CD8-positive, alpha-beta memory T cell (primary cell): ENCODE measurements at regions not wholly inside any gene's neighbourhood (a gene's known extent, or its start where the extent isn't known, plus 50 kb on each side); places are given as distances from the start of the nearest gene placed in this dataset.

Experiments
- CTCF ChIA-PET: fragments of 350-600 bp; sonication (Branson Sonifier 250); formaldehyde crosslinking; loops from one replicate; lab custom pipeline; 2021; ENCODE audit warnings: antibody characterized with exemption; lab: Charles Lee
- POLR2A ChIA-PET: fragments of 350-600 bp; sonication (Branson Sonifier 250); formaldehyde crosslinking; loops from one replicate; lab custom pipeline; 2021; ENCODE audit warnings: antibody characterized with exemption; lab: Charles Lee
- DNase-seq, 5 donors: peaks; one replicate each; pipeline versions ENCODE4 v3.0.0 to v3.0.0-alpha.2; 2020 to 2022; ENCODE audit warnings: mixed read lengths in 1 of 5
- H3K27ac ChIP-seq: one replicate; pipeline ENCODE4 v1.7.0; 2013; ENCODE audit warnings: low read depth, mild to moderate bottlenecking, low read length, moderate library complexity
- H3K27me3 ChIP-seq: 2 replicates; pipeline ENCODE4 v1.7.0; 2013; ENCODE audit warnings: low read length, mild to moderate bottlenecking; ENCODE audit not compliant: insufficient read depth, poor library complexity, severe bottlenecking
- H3K36me3 ChIP-seq: 2 replicates; pipeline ENCODE4 v1.7.0; 2013; ENCODE audit warnings: mild to moderate bottlenecking, low read length, moderate library complexity; ENCODE audit not compliant: insufficient read depth
- H3K4me1 ChIP-seq: 2 replicates; pipeline ENCODE4 v1.7.0; 2013; ENCODE audit warnings: mild to moderate bottlenecking, low read length, moderate library complexity; ENCODE audit not compliant: insufficient read depth
- H3K4me3 ChIP-seq: 2 replicates; pipeline ENCODE4 v1.7.0; 2013; ENCODE audit warnings: mild to moderate bottlenecking, low read length
- H3K9me3 ChIP-seq: 2 replicates; pipeline ENCODE4 v1.7.0; 2013; ENCODE audit warnings: mild to moderate bottlenecking, low read length
- H3K27ac Mint-ChIP-seq, 8 donors: one replicate each; pipeline ENCODE4 v1.8.0; 2020 to 2021; ENCODE audit warnings: mixed read lengths in 8 of 8, mild to moderate bottlenecking in 6 of 8, inconsistent platforms in 3 of 8, moderate library complexity in 3 of 8
- H3K27me3 Mint-ChIP-seq, 2 donors: one replicate each; pipeline ENCODE4 v1.8.0; 2020 to 2021; ENCODE audit warnings: mixed read lengths in 2 of 2, mild to moderate bottlenecking in 1 of 2, moderate library complexity in 1 of 2
- H3K36me3 Mint-ChIP-seq, 3 donors: one replicate each; pipeline ENCODE4 v1.8.0; 2020 to 2021; ENCODE audit warnings: mixed read lengths in 3 of 3, inconsistent platforms in 1 of 3, mild to moderate bottlenecking in 1 of 3
- H3K4me1 Mint-ChIP-seq, 3 donors: one replicate each; pipeline ENCODE4 v1.8.0; 2020 to 2021; ENCODE audit warnings: mixed read lengths in 3 of 3, inconsistent platforms in 1 of 3, mild to moderate bottlenecking in 1 of 3
- H3K4me3 Mint-ChIP-seq, 7 donors: one replicate each; pipeline ENCODE4 v1.8.0; 2020 to 2021; ENCODE audit warnings: mixed read lengths in 7 of 7, mild to moderate bottlenecking in 6 of 7, moderate library complexity in 4 of 7, inconsistent platforms in 2 of 7
- H3K9me3 Mint-ChIP-seq, 5 donors: one replicate each; pipeline ENCODE4 v1.8.0; 2020 to 2022; ENCODE audit warnings: mixed read lengths in 5 of 5, mild to moderate bottlenecking in 3 of 5, moderate library complexity in 2 of 5, inconsistent platforms in 1 of 5

DNA sequence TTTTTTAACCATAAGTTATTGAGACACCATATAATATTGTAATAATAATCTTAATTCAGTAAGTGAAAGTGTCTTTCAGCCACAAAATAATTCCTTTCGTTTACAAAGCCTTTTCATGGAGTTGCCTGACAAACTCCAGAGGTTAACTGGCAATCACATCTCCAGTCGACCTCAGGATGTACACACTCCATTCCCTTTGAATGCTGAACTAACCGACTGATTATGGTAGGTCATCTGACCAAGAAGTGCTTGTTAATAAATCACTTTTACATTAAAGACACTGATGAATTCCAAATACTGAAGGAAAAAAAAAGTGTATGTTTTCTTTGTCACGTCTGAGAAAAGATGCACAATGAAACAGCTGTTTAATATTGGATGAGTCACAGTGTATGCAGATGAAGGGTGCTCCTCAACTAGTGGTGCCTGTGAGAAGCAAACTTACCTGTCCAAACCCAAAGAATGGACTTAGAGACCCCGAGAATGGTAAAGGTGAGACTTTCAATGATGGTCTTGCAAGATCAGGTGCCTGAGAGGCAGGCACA lies 348.1 kb upstream of the VWC2 start:
- Mint-ChIP-seq H3K27me3 (no peaks in the 10 kb centered on the region), H3K36me3 (peaks cover 0 to 2% (median 0%) of the 10 kb centered on the region in 3 donors), H3K4me3 (no peak overlapping the region), H3K4me1 (no peaks in the 10 kb centered on the region), H3K9me3 (peaks cover 6 to 27% (median 12%) of the 10 kb centered on the region in 5 donors), H3K27ac (no peak overlapping the region)
- Histone ChIP-seq H3K36me3 (no peaks in the 10 kb centered on the region), H3K27me3 (no peaks in the 10 kb centered on the region), H3K4me3 (no peak overlapping the region), H3K27ac (no peak overlapping the region), H3K9me3 (no peaks in the 10 kb centered on the region), H3K4me1 (no peaks in the 10 kb centered on the region)
- CTCF ChIA-PET = no interaction called here
- no peak for DNase-seq
- POLR2A ChIA-PET = no interaction called here

DNA sequence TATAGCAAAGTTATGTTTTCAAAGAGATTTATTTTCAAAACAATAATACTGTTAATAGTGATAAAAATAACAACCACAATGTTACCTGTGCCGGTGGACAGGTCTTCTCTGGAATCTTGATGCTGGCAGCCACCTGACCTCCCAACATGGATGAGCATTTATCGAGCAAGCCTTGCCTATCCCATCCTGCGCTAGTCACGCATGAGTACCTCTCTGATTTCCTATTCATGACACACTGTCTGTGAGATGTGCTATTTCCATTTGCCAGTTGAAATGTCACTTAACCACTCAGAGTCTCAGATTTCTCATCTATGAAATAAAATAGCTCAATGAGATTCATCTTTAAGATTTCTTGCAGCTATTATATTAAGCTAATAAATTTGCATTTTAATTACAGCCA lies 341.2 kb upstream of the VWC2 start:
- H3K9me3 Mint-ChIP-seq = peaks cover 6 to 20% (median 17%) of the 10 kb centered on the region in 5 donors

DNA sequence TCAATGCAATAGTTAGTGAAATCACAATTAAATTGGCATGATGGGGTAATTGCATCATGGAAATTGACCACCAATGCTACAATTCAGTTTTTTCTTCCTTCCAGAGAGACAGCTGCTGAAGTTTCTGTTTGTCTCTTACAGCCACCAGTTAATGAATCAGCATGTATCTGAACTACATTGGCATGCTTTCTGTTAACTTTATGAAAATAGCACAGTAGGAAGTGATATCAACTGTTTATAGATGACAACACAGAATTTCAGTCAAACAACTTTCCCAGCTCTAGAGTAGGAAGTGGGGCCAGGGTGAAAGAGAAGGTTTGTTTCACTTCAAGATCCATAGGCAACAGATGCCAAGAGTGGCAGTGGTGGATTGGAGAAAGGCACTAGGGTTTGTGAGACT lies 339.6 kb upstream of the VWC2 start:
- H3K36me3 ChIP-seq = no peaks in the 10 kb centered on the region
- H3K9me3 ChIP-seq = no peaks in the 10 kb centered on the region
- no peak overlapping the region for H3K4me3 ChIP-seq
- CTCF ChIA-PET = no interaction called here
- DNase-seq = no peak
- H3K27ac ChIP-seq = no peak overlapping the region
- POLR2A ChIA-PET = no interaction called here
- no peak overlapping the region for H3K27ac Mint-ChIP-seq
- no peak overlapping the region for H3K4me3 Mint-ChIP-seq
- H3K4me1 ChIP-seq = no peaks in the 10 kb centered on the region
- H3K4me1 Mint-ChIP-seq = no peaks in the 10 kb centered on the region
- H3K27me3 ChIP-seq = no peaks in the 10 kb centered on the region
- peaks cover 0 to 2% (median 0%) of the 10 kb centered on the region in 3 donors for H3K36me3 Mint-ChIP-seq
- H3K9me3 Mint-ChIP-seq = peaks cover 6 to 18% (median 15%) of the 10 kb centered on the region in 5 donors
- no peaks in the 10 kb centered on the region for H3K27me3 Mint-ChIP-seq

More for the DNA sequence above, 341.2 kb upstream of the VWC2 start:
- CTCF ChIA-PET = no interaction called here
- no peaks in the 10 kb centered on the region for H3K4me1 ChIP-seq
- no peaks in the 10 kb centered on the region for H3K27me3 Mint-ChIP-seq
- H3K36me3 Mint-ChIP-seq = peaks cover 0 to 2% (median 0%) of the 10 kb centered on the region in 3 donors
- H3K27ac ChIP-seq = no peak overlapping the region
- no peak overlapping the region for H3K4me3 ChIP-seq
- H3K4me1 Mint-ChIP-seq = no peaks in the 10 kb centered on the region
- H3K9me3 ChIP-seq = no peaks in the 10 kb centered on the region
- no peaks in the 10 kb centered on the region for H3K27me3 ChIP-seq
- no peak for DNase-seq
- no peak overlapping the region for H3K4me3 Mint-ChIP-seq
- H3K36me3 ChIP-seq = no peaks in the 10 kb centered on the region
- POLR2A ChIA-PET = no interaction called here
- H3K27ac Mint-ChIP-seq = no peak overlapping the region

DNA sequence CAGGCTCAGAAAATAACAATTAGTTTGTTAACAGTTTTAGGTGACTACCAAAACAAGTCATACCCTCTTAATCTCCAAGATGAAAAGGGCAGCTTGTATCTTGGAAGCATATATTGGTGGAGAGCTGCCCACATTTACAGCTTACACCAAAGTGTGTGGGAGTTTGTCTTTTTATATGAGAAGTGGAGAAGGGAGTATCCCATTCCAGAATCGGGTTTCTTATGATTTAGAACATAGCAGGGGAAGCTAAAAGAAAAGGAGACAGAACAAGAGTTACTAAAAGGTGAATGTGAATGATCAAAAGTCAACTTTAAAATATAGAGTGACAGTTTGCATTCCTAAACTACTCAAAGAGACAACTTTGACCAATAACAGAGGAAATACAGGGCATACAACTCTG lies 338.6 kb upstream of the VWC2 start:
- no peak overlapping the region for H3K4me3 ChIP-seq
- Mint-ChIP-seq H3K27me3 (no peaks in the 10 kb centered on the region), H3K4me1 (no peaks in the 10 kb centered on the region), H3K4me3 (no peak overlapping the region), H3K9me3 (peaks cover 3 to 15% (median 10%) of the 10 kb centered on the region in 5 donors), H3K36me3 (no peaks in the 10 kb centered on the region), H3K27ac (peak overlapping the region in 1 of 8 donors; percentile 32)
- no peak overlapping the region for H3K27ac ChIP-seq
- ChIA-PET POLR2A (no interaction called here), CTCF (no interaction called here)
- DNase-seq = no peak
- H3K4me1 ChIP-seq = no peaks in the 10 kb centered on the region
- H3K9me3 ChIP-seq = no peaks in the 10 kb centered on the region
- H3K27me3 ChIP-seq = no peaks in the 10 kb centered on the region
- no peaks in the 10 kb centered on the region for H3K36me3 ChIP-seq

DNA sequence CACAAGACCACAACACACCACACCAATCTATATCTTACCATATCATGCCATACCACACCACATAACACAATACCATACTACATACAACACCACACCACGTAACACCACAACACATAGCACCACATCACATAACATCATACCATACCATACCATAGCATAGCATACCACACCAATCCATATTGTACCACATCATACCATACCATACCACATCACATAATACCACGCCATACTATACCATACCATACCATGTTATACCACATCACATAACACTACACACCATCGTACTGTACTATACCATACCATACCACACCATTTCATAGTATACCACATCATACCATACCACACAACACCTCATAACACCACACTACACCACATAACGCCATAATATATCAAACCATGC lies 335.2 kb upstream of the VWC2 start:
- Histone ChIP-seq H3K27me3 (no peaks in the 10 kb centered on the region), H3K4me3 (no peak overlapping the region), H3K36me3 (no peaks in the 10 kb centered on the region), H3K4me1 (no peaks in the 10 kb centered on the region), H3K9me3 (no peaks in the 10 kb centered on the region), H3K27ac (no peak overlapping the region)
- H3K9me3 Mint-ChIP-seq = peaks cover under 1 to 15% (median 11%) of the 10 kb centered on the region in 5 donors
- H3K4me1 Mint-ChIP-seq = no peaks in the 10 kb centered on the region
- no peaks in the 10 kb centered on the region for H3K36me3 Mint-ChIP-seq
- no peak overlapping the region for H3K4me3 Mint-ChIP-seq
- ChIA-PET POLR2A (no interaction called here), CTCF (no interaction called here)
- DNase-seq = no peak
- no peak overlapping the region for H3K27ac Mint-ChIP-seq
- H3K27me3 Mint-ChIP-seq = no peaks in the 10 kb centered on the region

DNA sequence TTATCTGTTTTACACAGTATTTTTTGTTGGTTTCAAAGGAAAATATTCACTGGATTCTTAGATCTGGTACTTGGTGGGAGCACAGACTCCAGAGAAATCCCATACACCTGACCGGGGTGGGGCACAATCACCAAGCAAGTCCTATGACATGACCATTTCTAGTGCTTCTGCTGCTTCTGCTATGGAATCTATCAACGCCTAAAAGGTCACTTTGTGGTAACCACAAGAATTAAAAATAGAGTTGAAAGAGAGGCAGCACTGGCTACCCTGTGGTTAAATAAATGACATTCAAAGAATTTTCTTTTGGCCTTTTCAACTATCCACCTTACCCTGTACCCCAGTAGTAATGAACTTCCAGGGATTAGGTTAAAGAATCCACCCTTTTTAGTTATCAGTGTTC lies 329.9 kb upstream of the VWC2 start:
- Mint-ChIP-seq H3K36me3 (no peaks in the 10 kb centered on the region), H3K9me3 (peaks cover 2 to 25% (median 3%) of the 10 kb centered on the region in 5 donors), H3K4me3 (no peak overlapping the region), H3K27ac (no peak overlapping the region), H3K4me1 (no peaks in the 10 kb centered on the region), H3K27me3 (no peaks in the 10 kb centered on the region)
- Histone ChIP-seq H3K4me3 (no peak overlapping the region), H3K36me3 (no peaks in the 10 kb centered on the region), H3K27me3 (no peaks in the 10 kb centered on the region), H3K4me1 (no peaks in the 10 kb centered on the region), H3K9me3 (no peaks in the 10 kb centered on the region), H3K27ac (no peak overlapping the region)
- ChIA-PET CTCF (no interaction called here), POLR2A (no interaction called here)
- DNase-seq = no peak

DNA sequence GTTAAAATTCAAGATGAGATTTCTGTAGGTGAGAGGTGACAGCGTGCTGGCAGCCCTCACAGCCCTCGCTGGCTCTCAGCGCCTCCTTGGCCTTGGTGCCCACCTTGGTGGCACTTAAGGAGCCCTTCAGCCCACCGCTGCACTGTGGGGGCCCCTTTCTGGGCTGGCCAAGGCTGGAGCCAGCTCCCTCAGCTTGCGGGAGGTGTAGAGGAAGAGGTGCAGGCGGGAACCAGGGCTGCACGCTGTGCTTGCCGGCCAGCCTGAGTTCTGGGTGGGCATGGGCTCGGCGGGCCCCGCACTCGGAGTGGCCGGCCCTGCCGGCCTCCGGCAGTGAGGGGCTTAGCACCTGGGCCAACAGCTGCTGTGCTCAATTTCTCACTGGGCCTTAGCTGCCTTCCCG lies 320.0 kb upstream of the VWC2 start:
- ChIA-PET CTCF (no interaction called here), POLR2A (no interaction called here)
- Histone ChIP-seq H3K4me1 (no peaks in the 10 kb centered on the region), H3K27ac (no peak overlapping the region), H3K36me3 (no peaks in the 10 kb centered on the region), H3K27me3 (no peaks in the 10 kb centered on the region), H3K4me3 (no peak overlapping the region), H3K9me3 (no peaks in the 10 kb centered on the region)
- Mint-ChIP-seq H3K27ac (no peak overlapping the region), H3K9me3 (peaks cover 2 to 33% (median 10%) of the 10 kb centered on the region in 5 donors), H3K27me3 (peaks cover 0 to 1% of the 10 kb centered on the region in 2 donors), H3K36me3 (no peaks in the 10 kb centered on the region), H3K4me1 (no peaks in the 10 kb centered on the region), H3K4me3 (no peak overlapping the region)
- DNase-seq = no peak

DNA sequence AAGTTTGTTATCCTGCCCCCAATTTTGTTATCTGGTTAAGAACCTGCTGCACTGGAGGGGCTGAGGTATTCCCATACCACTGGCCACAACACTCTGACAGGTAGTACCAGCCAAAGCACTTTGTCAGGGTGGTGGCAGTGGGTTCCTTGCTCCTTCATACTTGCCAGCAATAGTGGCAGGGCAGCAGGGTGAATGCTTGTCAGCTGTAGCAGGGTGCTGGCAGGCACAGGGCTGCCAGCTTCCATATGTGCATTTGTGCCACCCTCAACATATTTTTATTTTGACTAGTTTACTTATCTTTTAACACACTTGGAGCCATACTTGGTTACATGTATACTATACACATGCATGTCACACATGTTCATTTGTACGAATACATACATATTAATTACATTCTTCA lies 294.0 kb upstream of the VWC2 start:
- Mint-ChIP-seq H3K4me1 (no peaks in the 10 kb centered on the region), H3K27me3 (no peaks in the 10 kb centered on the region), H3K9me3 (peaks cover 6 to 25% (median 15%) of the 10 kb centered on the region in 5 donors), H3K27ac (no peak overlapping the region), H3K36me3 (no peaks in the 10 kb centered on the region), H3K4me3 (no peak overlapping the region)
- no peak for DNase-seq
- Histone ChIP-seq H3K4me1 (no peaks in the 10 kb centered on the region), H3K36me3 (no peaks in the 10 kb centered on the region), H3K4me3 (no peak overlapping the region), H3K27ac (no peak overlapping the region), H3K9me3 (no peaks in the 10 kb centered on the region), H3K27me3 (no peaks in the 10 kb centered on the region)
- CTCF ChIA-PET = no interaction called here
- POLR2A ChIA-PET = no interaction called here
